Osteoblast (primary cell): ENCODE measurements at regions not wholly inside any gene's neighbourhood (a gene's known extent, or its start where the extent isn't known, plus 50 kb on each side); places are given as distances from the start of the nearest gene placed in this dataset.

Source experiments
- DNase-seq: peaks from one replicate; pipeline ENCODE4 v3.0.0; 2011; ENCODE audit warnings: low spot score, mixed read lengths; ENCODE audit not compliant: insufficient read length; ENCODE audit errors: missing footprints
- H2AFZ ChIP-seq: 2 replicates; pipeline ENCODE4 v1.6.0; 2011; ENCODE audit warnings: mild to moderate bottlenecking, low read length
- H3K27ac ChIP-seq: 2 replicates; pipeline ENCODE4 v1.5.1; 2011; ENCODE audit warnings: mild to moderate bottlenecking, low read depth, low read length, moderate library complexity
- H3K27me3 ChIP-seq: 2 replicates; pipeline ENCODE4 v1.6.0; 2012; ENCODE audit warnings: mild to moderate bottlenecking, control low read depth, inconsistent platforms, low read length, moderate library complexity; ENCODE audit not compliant: insufficient read depth
- H3K36me3 ChIP-seq: 2 replicates; pipeline ENCODE4 v1.5.1; 2011; ENCODE audit warnings: mild to moderate bottlenecking, low read length, control low read depth, moderate library complexity; ENCODE audit not compliant: insufficient read depth
- H3K4me1 ChIP-seq: 2 replicates; pipeline ENCODE4 v1.5.1; 2011; ENCODE audit warnings: mild to moderate bottlenecking, low read length, control low read depth, moderate library complexity; ENCODE audit not compliant: insufficient read depth
- H3K4me2 ChIP-seq: 2 replicates; pipeline ENCODE4 v1.6.0; 2011; ENCODE audit warnings: mild to moderate bottlenecking, low read length; ENCODE audit not compliant: insufficient read depth
- H3K4me3 ChIP-seq: fragments of 200-600 bp; sonication (generic); 3 replicates; pipeline ENCODE4 v1.5.1; 2012; ENCODE audit warnings: mild to moderate bottlenecking, low read length, inconsistent platforms; ENCODE audit not compliant: insufficient read depth
- H3K79me2 ChIP-seq: 2 replicates; pipeline ENCODE4 v1.6.0; 2012; ENCODE audit warnings: mild to moderate bottlenecking, low read length, control low read depth, inconsistent platforms; ENCODE audit not compliant: insufficient read depth
- H3K9me3 ChIP-seq: 2 replicates; pipeline ENCODE4 v1.5.1; 2011; ENCODE audit warnings: low read depth, low read length, control low read depth
- H4K20me1 ChIP-seq: 2 replicates; pipeline ENCODE4 v1.6.0; 2012; ENCODE audit warnings: mild to moderate bottlenecking, low read length, control low read depth; ENCODE audit not compliant: insufficient read depth
- TF ChIP-seq, protein P1 (sequence below): IDR thresholded peaks from 2 replicates; pipeline ENCODE4 v1.5.1; 2011; ENCODE audit warnings: mild to moderate bottlenecking, low read depth, low read length, moderate library complexity; ENCODE audit errors: extremely low read depth

- TF ChIP-seq, protein P1, sequence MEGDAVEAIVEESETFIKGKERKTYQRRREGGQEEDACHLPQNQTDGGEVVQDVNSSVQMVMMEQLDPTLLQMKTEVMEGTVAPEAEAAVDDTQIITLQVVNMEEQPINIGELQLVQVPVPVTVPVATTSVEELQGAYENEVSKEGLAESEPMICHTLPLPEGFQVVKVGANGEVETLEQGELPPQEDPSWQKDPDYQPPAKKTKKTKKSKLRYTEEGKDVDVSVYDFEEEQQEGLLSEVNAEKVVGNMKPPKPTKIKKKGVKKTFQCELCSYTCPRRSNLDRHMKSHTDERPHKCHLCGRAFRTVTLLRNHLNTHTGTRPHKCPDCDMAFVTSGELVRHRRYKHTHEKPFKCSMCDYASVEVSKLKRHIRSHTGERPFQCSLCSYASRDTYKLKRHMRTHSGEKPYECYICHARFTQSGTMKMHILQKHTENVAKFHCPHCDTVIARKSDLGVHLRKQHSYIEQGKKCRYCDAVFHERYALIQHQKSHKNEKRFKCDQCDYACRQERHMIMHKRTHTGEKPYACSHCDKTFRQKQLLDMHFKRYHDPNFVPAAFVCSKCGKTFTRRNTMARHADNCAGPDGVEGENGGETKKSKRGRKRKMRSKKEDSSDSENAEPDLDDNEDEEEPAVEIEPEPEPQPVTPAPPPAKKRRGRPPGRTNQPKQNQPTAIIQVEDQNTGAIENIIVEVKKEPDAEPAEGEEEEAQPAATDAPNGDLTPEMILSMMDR = no peak
- H3K4me3 ChIP-seq = no peak overlapping the region
- H3K27me3 ChIP-seq = peaks cover 15% of the 10 kb centered on the region
- no peak for DNase-seq
- H3K36me3 ChIP-seq = no peaks in the 10 kb centered on the region
- H3K27ac ChIP-seq = no peak overlapping the region
- no peak overlapping the region for H2AFZ ChIP-seq
- no peak overlapping the region for H3K4me2 ChIP-seq
- no peaks in the 10 kb centered on the region for H3K79me2 ChIP-seq
- no peaks in the 10 kb centered on the region for H3K4me1 ChIP-seq
- H3K9me3 ChIP-seq = no peaks in the 10 kb centered on the region
- H4K20me1 ChIP-seq = no peaks in the 10 kb centered on the region
Measured at GRCh38 chr11:45563810-45564209, 101.6 kb downstream of the CHST1 start.

GRCh38 chr11:45563171-45563570 lies 102.3 kb downstream of the CHST1 start:
- Histone ChIP-seq H2AFZ (no peak overlapping the region), H3K4me1 (no peaks in the 10 kb centered on the region), H4K20me1 (no peaks in the 10 kb centered on the region), H3K9me3 (no peaks in the 10 kb centered on the region), H3K36me3 (no peaks in the 10 kb centered on the region), H3K4me2 (no peak overlapping the region), H3K27ac (no peak overlapping the region), H3K4me3 (no peak overlapping the region), H3K79me2 (no peaks in the 10 kb centered on the region), H3K27me3 (peaks cover 15% of the 10 kb centered on the region)
- DNase-seq = peak; percentile 2
- TF ChIP-seq, protein P1 = no peak

DNA sequence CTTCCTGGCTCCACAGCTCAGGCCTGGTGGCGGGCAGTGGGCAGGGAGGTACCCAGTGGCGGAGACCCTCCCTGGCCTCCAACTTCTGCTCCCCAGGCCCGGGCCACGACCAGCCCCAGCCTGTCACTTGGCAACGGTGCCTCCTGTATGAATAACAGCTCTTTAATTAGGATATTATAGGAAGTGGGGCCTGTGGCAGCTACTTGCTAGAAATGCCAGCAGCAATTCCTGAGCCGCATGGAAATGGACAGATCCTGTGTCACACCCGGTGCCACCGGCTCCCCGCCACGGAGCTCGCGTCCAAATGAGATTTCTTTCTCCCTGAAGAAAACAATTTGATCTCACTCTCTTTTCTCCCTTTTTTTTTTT lies 104.5 kb downstream of the CHST1 start:
- no peak overlapping the region for H3K4me2 ChIP-seq
- H3K9me3 ChIP-seq = peaks cover 4% of the 10 kb centered on the region
- peaks cover 4% of the 10 kb centered on the region for H3K4me1 ChIP-seq
- no peaks in the 10 kb centered on the region for H3K36me3 ChIP-seq
- peaks cover 15% of the 10 kb centered on the region for H3K27me3 ChIP-seq
- no peaks in the 10 kb centered on the region for H3K79me2 ChIP-seq
- DNase-seq = peak; percentile 59
- TF ChIP-seq, protein P1 = no peak
- no peak overlapping the region for H3K4me3 ChIP-seq
- H3K27ac ChIP-seq = no peak overlapping the region
- H2AFZ ChIP-seq = no peak overlapping the region
- H4K20me1 ChIP-seq = no peaks in the 10 kb centered on the region

- Histone ChIP-seq H3K27ac (no peak overlapping the region), H3K4me1 (peaks cover 4% of the 10 kb centered on the region), H3K4me3 (no peak overlapping the region), H3K36me3 (no peaks in the 10 kb centered on the region), H3K4me2 (no peak overlapping the region), H3K27me3 (peaks cover 15% of the 10 kb centered on the region), H3K79me2 (no peaks in the 10 kb centered on the region), H2AFZ (no peak overlapping the region), H3K9me3 (peaks cover 4% of the 10 kb centered on the region), H4K20me1 (no peaks in the 10 kb centered on the region)
- TF ChIP-seq, protein P1 = no peak
- DNase-seq = peak; percentile 66
Measured at GRCh38 chr11:45560155-45560912, 105.1 kb downstream of the CHST1 start.
